ENCODE measurements at regions not wholly inside any gene's neighbourhood (a gene's known extent, or its start where the extent isn't known, plus 50 kb on each side); places are given as distances from the start of the nearest gene placed in this dataset.

DNA sequence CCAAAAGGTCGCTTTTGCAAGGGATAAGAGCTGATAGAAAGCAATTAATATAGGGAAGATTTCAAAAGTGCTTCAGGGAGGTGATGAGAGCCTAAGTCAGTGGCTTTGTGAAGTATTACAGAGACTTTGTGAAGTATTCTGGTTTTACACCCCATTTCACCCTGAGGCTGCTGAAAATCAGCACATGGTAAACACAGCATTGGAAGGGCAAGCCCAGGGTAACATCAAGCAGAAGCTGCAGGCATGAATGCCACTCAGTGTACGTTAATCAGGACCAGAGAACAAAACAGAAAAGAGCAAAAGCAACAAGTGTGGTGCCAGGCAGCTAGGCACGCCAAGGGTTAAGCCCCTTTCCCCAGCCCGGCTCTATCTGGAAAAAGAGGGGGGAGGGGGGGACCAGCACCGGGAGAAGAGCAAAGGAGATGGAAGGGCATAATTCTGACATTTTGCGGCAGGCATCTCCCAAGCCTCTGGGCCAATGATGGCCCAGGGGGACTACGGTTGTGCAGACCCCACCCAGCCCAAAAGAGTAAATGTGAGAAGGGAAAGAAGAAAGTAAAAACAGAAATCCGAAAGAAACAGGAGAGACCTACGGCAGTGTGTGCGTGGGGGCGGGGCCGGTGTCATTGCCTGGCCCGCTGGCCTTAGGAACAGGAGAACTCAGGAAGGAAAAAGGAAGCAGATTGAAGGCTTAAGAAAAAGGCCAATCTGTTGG, 58.9 kb downstream of the DHRS2 start:
- ChIA-PET POLR2A (no interaction called here), CTCF (interaction anchor here (1.0 kb wide), 1 partner anchor 17 kb away, joined by 4 read pairs; no protein-coding TSS in a partner anchor)
- no peak for TF ChIP-seq ARNT (IDR thresholded peaks at IDR 0.05)
- no peak for TF ChIP-seq CTBP1 (IDR thresholded peaks at IDR 0.05; ENCODE audit: borderline replicate concordance)
- TF ChIP-seq FOXK2 (IDR thresholded peaks at IDR 0.05), result no peak
- TF ChIP-seq SUZ12 (IDR thresholded peaks at IDR 0.05), result no peak
- no peak for TF ChIP-seq ELF4 (IDR thresholded peaks at IDR 0.05)
- TF ChIP-seq NFRKB (IDR thresholded peaks at IDR 0.05), result no peak
- no peak for TF ChIP-seq L3MBTL2 (conservative IDR thresholded peaks at IDR 0.05)
- no peak for TF ChIP-seq FOXA1 (IDR thresholded peaks at IDR 0.05)
- no peak for TF ChIP-seq FOXM1 (IDR thresholded peaks at IDR 0.05; ENCODE audit: borderline replicate concordance)
- TF ChIP-seq HDGF (IDR thresholded peaks at IDR 0.05; ENCODE audit: borderline replicate concordance), result no peak
- TF ChIP-seq ZNF384 (IDR thresholded peaks at IDR 0.05), result no peak
- TF ChIP-seq LEF1 (IDR thresholded peaks at IDR 0.05; ENCODE audit: borderline replicate concordance), result no peak
- TF ChIP-seq TARDBP (IDR thresholded peaks at IDR 0.05), result no peak
- no peak for TF ChIP-seq PKNOX1 (IDR thresholded peaks at IDR 0.05)
- DNase-seq (ENCODE audit: extremely low spot score), result no peak

DNA sequence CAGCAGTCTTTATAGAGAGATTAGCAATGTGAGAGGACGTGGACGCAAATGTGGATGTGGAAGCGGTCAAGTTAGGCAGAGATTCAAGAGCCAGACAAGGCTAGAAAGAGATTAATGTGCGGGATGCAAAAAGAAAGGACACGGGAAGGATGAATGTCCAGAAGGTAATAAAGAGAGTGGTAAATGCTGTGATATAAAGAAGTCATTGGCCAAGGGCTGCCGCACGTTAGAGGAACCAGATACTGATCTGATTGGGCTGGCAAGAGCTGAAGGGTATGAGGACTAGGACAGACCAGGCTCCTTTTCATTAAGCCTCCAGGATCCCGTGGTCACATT, 59.5 kb downstream of the DHRS2 start:
- DNase-seq (ENCODE audit: extremely low spot score), result no peak
- ChIA-PET CTCF (interaction anchor here (1.0 kb wide), 1 partner anchor 17 kb away, joined by 4 read pairs; no protein-coding TSS in a partner anchor), POLR2A (no interaction called here)
- TF ChIP-seq SUZ12 (IDR thresholded peaks at IDR 0.05) (no peak), ZNF384 (IDR thresholded peaks at IDR 0.05) (no peak), FOXM1 (IDR thresholded peaks at IDR 0.05; ENCODE audit: borderline replicate concordance) (no peak), CTBP1 (IDR thresholded peaks at IDR 0.05; ENCODE audit: borderline replicate concordance) (no peak), SP1 (IDR thresholded peaks at IDR 0.05) (no peak)

DNA sequence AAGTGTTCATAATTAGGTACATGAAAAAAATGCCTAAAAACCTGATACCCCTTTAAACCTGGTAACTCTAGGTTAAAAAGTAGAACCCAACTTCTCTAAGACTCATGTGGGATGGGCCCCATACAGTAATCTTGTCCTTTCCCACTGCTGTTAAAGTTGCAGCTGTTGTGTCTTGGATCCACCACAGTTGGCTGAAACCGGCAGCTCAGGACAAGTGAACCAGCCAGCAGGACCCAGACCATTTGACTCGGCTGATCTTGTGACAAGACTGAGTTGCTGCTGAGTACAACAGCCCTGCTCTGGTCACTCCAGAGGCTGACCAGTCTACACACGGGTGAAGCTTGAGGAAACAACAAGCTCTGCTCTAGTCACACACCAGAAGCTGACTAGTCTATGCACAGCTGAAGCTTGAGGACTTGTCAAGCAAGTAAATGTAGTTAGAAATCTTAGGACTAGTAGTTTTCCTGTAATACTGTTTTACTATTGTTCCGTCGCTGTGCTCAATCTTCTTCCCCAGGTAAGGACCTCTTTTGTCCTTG, 60.6 kb downstream of the DHRS2 start:
- DNase-seq (ENCODE audit: extremely low spot score), result no peak
- no peak for TF ChIP-seq NFRKB (IDR thresholded peaks at IDR 0.05)
- TF ChIP-seq CTBP1 (IDR thresholded peaks at IDR 0.05; ENCODE audit: borderline replicate concordance), result no peak
- no peak for TF ChIP-seq BHLHE40 (IDR thresholded peaks at IDR 0.05; ENCODE audit: borderline replicate concordance)
- TF ChIP-seq PKNOX1 (IDR thresholded peaks at IDR 0.05), result no peak
- TF ChIP-seq LEF1 (IDR thresholded peaks at IDR 0.05; ENCODE audit: borderline replicate concordance), result no peak
- TF ChIP-seq HDGF (IDR thresholded peaks at IDR 0.05; ENCODE audit: borderline replicate concordance), result no peak
- no peak for TF ChIP-seq ARNT (IDR thresholded peaks at IDR 0.05)
- no peak for TF ChIP-seq TARDBP (IDR thresholded peaks at IDR 0.05)
- no peak for TF ChIP-seq SP1 (IDR thresholded peaks at IDR 0.05)
- no peak for TF ChIP-seq FOXK2 (IDR thresholded peaks at IDR 0.05)
- TF ChIP-seq ELF4 (IDR thresholded peaks at IDR 0.05), result no peak
- TF ChIP-seq FOXM1 (IDR thresholded peaks at IDR 0.05; ENCODE audit: borderline replicate concordance), result no peak
- TF ChIP-seq FOXA1 (IDR thresholded peaks at IDR 0.05), result no peak
- TF ChIP-seq SUZ12 (IDR thresholded peaks at IDR 0.05), result no peak
- TF ChIP-seq L3MBTL2 (conservative IDR thresholded peaks at IDR 0.05), result no peak
- TF ChIP-seq ZNF384 (IDR thresholded peaks at IDR 0.05), result no peak
- CTCF ChIA-PET, result interaction anchor here (1.2 kb wide), 1 partner anchor 65 kb away, joined by 3 read pairs; no protein-coding TSS in a partner anchor
- POLR2A ChIA-PET, result no interaction called here

- TF ChIP-seq FOXM1 (IDR thresholded peaks at IDR 0.05; ENCODE audit: borderline replicate concordance), result no peak
- no peak for TF ChIP-seq CTBP1 (IDR thresholded peaks at IDR 0.05; ENCODE audit: borderline replicate concordance)
- no peak for TF ChIP-seq FOXK2 (IDR thresholded peaks at IDR 0.05)
- TF ChIP-seq SUZ12 (IDR thresholded peaks at IDR 0.05), result no peak
- TF ChIP-seq PKNOX1 (IDR thresholded peaks at IDR 0.05), result no peak
- no peak for TF ChIP-seq NFRKB (IDR thresholded peaks at IDR 0.05)
- TF ChIP-seq ARNT (IDR thresholded peaks at IDR 0.05), result no peak
- no peak for TF ChIP-seq ELF4 (IDR thresholded peaks at IDR 0.05)
- no peak for TF ChIP-seq SP1 (IDR thresholded peaks at IDR 0.05)
- no peak for TF ChIP-seq FOXA1 (IDR thresholded peaks at IDR 0.05)
- TF ChIP-seq BHLHE40 (IDR thresholded peaks at IDR 0.05; ENCODE audit: borderline replicate concordance), result no peak
- TF ChIP-seq TARDBP (IDR thresholded peaks at IDR 0.05), result no peak
- TF ChIP-seq HDGF (IDR thresholded peaks at IDR 0.05; ENCODE audit: borderline replicate concordance), result no peak
- TF ChIP-seq L3MBTL2 (conservative IDR thresholded peaks at IDR 0.05), result no peak
- TF ChIP-seq LEF1 (IDR thresholded peaks at IDR 0.05; ENCODE audit: borderline replicate concordance), result no peak
- TF ChIP-seq ZNF384 (IDR thresholded peaks at IDR 0.05), result no peak
- CTCF ChIA-PET, result no interaction called here
- no peak for DNase-seq (ENCODE audit: extremely low spot score)
- POLR2A ChIA-PET, result no interaction called here
Measured at GRCh38 chr14:23697680-23698079, 61.5 kb downstream of the DHRS2 start.

GRCh38 chr14:23702656-23703426, 66.7 kb downstream of the DHRS2 start:
- POLR2A ChIA-PET, result no interaction called here
- DNase-seq (ENCODE audit: extremely low spot score), result no peak
- no peak for TF ChIP-seq TARDBP (IDR thresholded peaks at IDR 0.05)
- TF ChIP-seq CTBP1 (IDR thresholded peaks at IDR 0.05; ENCODE audit: borderline replicate concordance), result no peak
- TF ChIP-seq NFRKB (IDR thresholded peaks at IDR 0.05), result no peak
- TF ChIP-seq SUZ12 (IDR thresholded peaks at IDR 0.05), result no peak
- TF ChIP-seq FOXA1 (IDR thresholded peaks at IDR 0.05), result no peak
- TF ChIP-seq L3MBTL2 (conservative IDR thresholded peaks at IDR 0.05), result no peak
- no peak for TF ChIP-seq ARNT (IDR thresholded peaks at IDR 0.05)
- TF ChIP-seq ZNF384 (IDR thresholded peaks at IDR 0.05), result no peak
- CTCF ChIA-PET, result no interaction called here

Measured in HEK293T (cell line).